Fibroblast of lung (primary cell): ENCODE measurements at regions not wholly inside any gene's neighbourhood (a gene's known extent, or its start where the extent isn't known, plus 50 kb on each side); places are given as distances from the start of the nearest gene placed in this dataset.

ENCODE experiments used
- CTCF ChIP-seq, 2 donors: IDR thresholded peaks in 1 of 2; conservative IDR thresholded peaks in 1 of 2; 1 replicate in 1 of 2; 2 replicates in 1 of 2; pipeline ENCODE4 v1.5.1; 2011 to 2012; ENCODE audit warnings: low read length in 2 of 2, control low read depth in 1 of 2, inconsistent platforms in 1 of 2, low read depth in 1 of 2, mild to moderate bottlenecking in 1 of 2
- EZH2 ChIP-seq: IDR thresholded peaks from 2 replicates; pipeline ENCODE4 v1.5.1; 2012; ENCODE audit warnings: low read length, control low read depth, mild to moderate bottlenecking; ENCODE audit errors: missing control alignments

DNA sequence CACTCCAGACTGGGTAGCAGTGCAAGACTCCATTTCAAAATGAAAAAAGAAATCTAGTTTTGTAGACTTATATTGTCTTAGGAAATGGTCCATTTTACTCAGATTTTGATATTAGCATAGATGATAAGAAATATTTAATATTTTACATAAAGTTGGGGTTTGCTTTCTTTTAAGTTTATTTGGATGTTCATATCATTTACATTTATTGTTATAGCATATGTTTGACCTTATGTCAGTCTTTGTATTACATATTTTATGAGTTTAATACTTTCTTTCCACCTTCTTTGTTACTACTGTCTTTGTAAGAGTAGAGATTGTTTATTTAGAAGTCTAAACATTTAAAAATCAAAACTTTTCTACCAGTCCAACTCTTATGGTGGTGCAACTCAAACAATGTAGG, 162.7 kb upstream of the OTX2 start:
- TF ChIP-seq CTCF (conservative IDR thresholded peaks at IDR 0.05 in 1 of 2, IDR thresholded peaks at IDR 0.05 in 1 of 2; ENCODE audit: low read depth in 1 of 2, low read length in 2 of 2) (no peak), EZH2 (no peak)
